Gastrocnemius medialis (tissue), 4 donors: ENCODE measurements at regions not wholly inside any gene's neighbourhood (a gene's known extent, or its start where the extent isn't known, plus 50 kb on each side); places are given as distances from the start of the nearest gene placed in this dataset.

Source experiments
- CTCF ChIP-seq, 5 experiments: fragments of 450-650 bp in 3 of 5; fragments of 200-600 bp in 2 of 5; sonication (generic) in 2 of 5; IDR thresholded peaks in 4 of 5; conservative IDR thresholded peaks in 1 of 5; 1 replicate in 4 of 5; 2 replicates in 1 of 5; pipeline ENCODE4 v1.5.1; 2016 to 2019; ENCODE audit warnings: antibody characterized with exemption in 5 of 5, mild to moderate bottlenecking in 3 of 5, moderate library complexity in 3 of 5
- POLR2A ChIP-seq, 2 donors: fragments of 450-650 bp; IDR thresholded peaks; one replicate each; pipeline ENCODE4 v1.6.1; 2017; ENCODE audit warnings: antibody characterized with exemption in 2 of 2, mild to moderate bottlenecking in 2 of 2, moderate library complexity in 2 of 2

GRCh38 chr7:84399661-84400060, 205.1 kb upstream of the SEMA3A start:
- no peak for TF ChIP-seq CTCF (IDR thresholded peaks at IDR 0.05 in 4 of 5, conservative IDR thresholded peaks at IDR 0.05 in 1 of 5)
- TF ChIP-seq POLR2A (IDR thresholded peaks at IDR 0.05) = no peak
